IMR-90 (cell line): ENCODE measurements at regions not wholly inside any gene's neighbourhood (a gene's known extent, or its start where the extent isn't known, plus 50 kb on each side); places are given as distances from the start of the nearest gene placed in this dataset.

Source experiments
- ATAC-seq: fragments of 200-7000 bp; cut with Tn5 transposase; 2 replicates; pipeline ENCODE4 v1.9.1; 2020; ENCODE audit warnings: low read depth, mild to moderate bottlenecking, moderate library complexity
- BruUV-seq: library from RNA; stranded (reverse); fragments of 400-500 nt; replicated peaks from 2 replicates; lab custom pipeline; 2021; lab: Mats Ljungman, UMichigan
- CTCF ChIA-PET: fragments of 300-600 bp; formaldehyde crosslinking; extraction: SDS; loops from one replicate; lab custom pipeline; 2021; ENCODE audit warnings: antibody characterized with exemption; lab: Yijun Ruan, JAX
- POLR2A ChIA-PET: fragments of 300-600 bp; sonication (Branson Sonifier 250); formaldehyde crosslinking; loops from one replicate; lab custom pipeline; 2022; ENCODE audit warnings: antibody characterized with exemption; ENCODE audit not compliant: unreplicated experiment; lab: Charles Lee
- DNase-seq: peaks from one replicate; pipeline ENCODE4 v3.0.0; 2013
- H2AFZ ChIP-seq: replicated peaks from 2 replicates; pipeline ENCODE3; 2013; ENCODE audit warnings: low read length, mild to moderate bottlenecking; ENCODE audit not compliant: poor library complexity
- H2AK5ac ChIP-seq: 2 replicates; pipeline ENCODE4 v1.6.1; 2013; ENCODE audit warnings: low read depth, low read length, inconsistent platforms
- H2AK9ac ChIP-seq: replicated peaks from 2 replicates; pipeline ENCODE3; 2013; ENCODE audit warnings: mild to moderate bottlenecking, low read depth, low read length, moderate library complexity; ENCODE audit not compliant: poor library complexity
- H2BK120ac ChIP-seq: 2 replicates; pipeline ENCODE4 v1.6.1; 2013; ENCODE audit warnings: low read depth, low read length, inconsistent platforms
- H2BK15ac ChIP-seq: 3 replicates; pipeline ENCODE4 v1.6.1; 2013; ENCODE audit warnings: low read depth, low read length, inconsistent platforms
- H2BK20ac ChIP-seq: 2 replicates; pipeline ENCODE4 v1.6.1; 2013; ENCODE audit warnings: low read depth, mild to moderate bottlenecking, inconsistent platforms, low read length, moderate library complexity
- H2BK5ac ChIP-seq: 2 replicates; pipeline ENCODE4 v1.6.1; 2013; ENCODE audit warnings: mild to moderate bottlenecking, low read depth, low read length, inconsistent platforms; ENCODE audit not compliant: poor library complexity, severe bottlenecking
- H3K14ac ChIP-seq: replicated peaks from 2 replicates; pipeline ENCODE4 v1.6.1; 2013; ENCODE audit warnings: low read depth, low read length, inconsistent platforms
- H3K18ac ChIP-seq: 2 replicates; pipeline ENCODE4 v1.6.1; 2013; ENCODE audit warnings: low read depth, low read length, control low read depth
- H3K23ac ChIP-seq: 2 replicates; pipeline ENCODE4 v1.6.1; 2013; ENCODE audit warnings: low read depth, low read length, inconsistent platforms
- H3K27ac ChIP-seq: 2 replicates; pipeline ENCODE4 v1.5.1; 2013; ENCODE audit warnings: mild to moderate bottlenecking, control low read depth, low read length; ENCODE audit not compliant: insufficient read depth
- H3K27me3 ChIP-seq: 2 replicates; pipeline ENCODE4 v1.6.1; 2013; ENCODE audit warnings: low read length; ENCODE audit not compliant: control insufficient read depth, insufficient read depth
- H3K36me3 ChIP-seq: 2 replicates; pipeline ENCODE4 v1.6.1; 2013; ENCODE audit warnings: low read length, mixed read lengths; ENCODE audit not compliant: control insufficient read depth, insufficient read depth
- H3K4ac ChIP-seq: 2 replicates; pipeline ENCODE4 v1.6.1; 2013; ENCODE audit warnings: low read depth, low read length, inconsistent platforms
- H3K4me1 ChIP-seq: 2 replicates; pipeline ENCODE4 v1.6.1; 2013; ENCODE audit warnings: low read length, mixed read lengths; ENCODE audit not compliant: control insufficient read depth, insufficient read depth
- H3K4me2 ChIP-seq: 2 replicates; pipeline ENCODE4 v1.6.1; 2013; ENCODE audit warnings: low read depth, mild to moderate bottlenecking, control low read depth, low read length, moderate library complexity
- H3K4me3 ChIP-seq: 2 replicates; pipeline ENCODE4 v1.5.1; 2013; ENCODE audit warnings: low read depth, mild to moderate bottlenecking, control low read depth, low read length, moderate library complexity; ENCODE audit not compliant: insufficient read depth
- H3K56ac ChIP-seq: 2 replicates; pipeline ENCODE4 v1.6.1; 2013; ENCODE audit warnings: low read length, inconsistent platforms; ENCODE audit not compliant: insufficient read depth; ENCODE audit errors: extremely low read depth
- H3K79me1 ChIP-seq, 2 experiments: 2 replicates each; pipeline ENCODE4 v1.6.1; 2013; ENCODE audit warnings: low read length in 2 of 2, inconsistent platforms in 1 of 2, low read depth in 1 of 2
- H3K9ac ChIP-seq: 2 replicates; pipeline ENCODE4 v1.6.1; 2013; ENCODE audit warnings: low read depth, low read length, control low read depth
- H3K9me1 ChIP-seq: 2 replicates; pipeline ENCODE4 v1.6.1; 2013; ENCODE audit warnings: low read length, inconsistent platforms; ENCODE audit not compliant: insufficient read depth
- H3K9me3 ChIP-seq: 2 replicates; pipeline ENCODE4 v1.6.1; 2013; ENCODE audit warnings: low read length; ENCODE audit not compliant: control insufficient read depth, insufficient read depth
- H4K20me1 ChIP-seq: 2 replicates; pipeline ENCODE4 v1.6.1; 2013; ENCODE audit warnings: low read length, inconsistent platforms; ENCODE audit not compliant: insufficient read depth
- H4K5ac ChIP-seq: 2 replicates; pipeline ENCODE4 v1.6.1; 2013; ENCODE audit warnings: mild to moderate bottlenecking, low read depth, low read length, control low read depth
- H4K8ac ChIP-seq, 2 experiments: 2 replicates each; pipeline ENCODE4 v1.6.1; 2013; ENCODE audit warnings: low read depth in 2 of 2, low read length in 2 of 2, control low read depth in 1 of 2, inconsistent platforms in 1 of 2
- H4K91ac ChIP-seq: 2 replicates; pipeline ENCODE4 v1.6.1; 2013; ENCODE audit warnings: low read depth, low read length, inconsistent platforms; ENCODE audit not compliant: insufficient read depth
- BHLHE40 ChIP-seq: fragments of 150-350 bp; IDR thresholded peaks from 2 replicates; pipeline ENCODE4 v1.6.1; 2016; ENCODE audit warnings: mild to moderate bottlenecking, low read depth, low read length
- CHD1 ChIP-seq: IDR thresholded peaks from 2 replicates; pipeline ENCODE4 v1.6.1; 2012; ENCODE audit warnings: low read depth, low read length, improper control_type of control experiment
- FOS ChIP-seq: fragments of 150-350 bp; IDR thresholded peaks from 2 replicates; pipeline ENCODE4 v1.6.1; 2016; ENCODE audit warnings: low read depth, low read length
- MAFK ChIP-seq: IDR thresholded peaks from 2 replicates; pipeline ENCODE4 v1.6.1; 2012; ENCODE audit warnings: low read depth, low read length, improper control_type of control experiment
- MAZ ChIP-seq: IDR thresholded peaks from 2 replicates; pipeline ENCODE4 v1.6.1; 2012; ENCODE audit warnings: low read depth, mild to moderate bottlenecking, low read length, improper control_type of control experiment, moderate library complexity, borderline replicate concordance
- MXI1 ChIP-seq: IDR thresholded peaks from 2 replicates; pipeline ENCODE4 v1.6.1; 2012; ENCODE audit warnings: low read depth, mild to moderate bottlenecking, low read length, moderate library complexity, borderline replicate concordance
- POLR2A ChIP-seq: IDR thresholded peaks from 2 replicates; pipeline ENCODE4 v1.6.1; 2012; ENCODE audit warnings: mild to moderate bottlenecking, low read depth, low read length
- RAD21 ChIP-seq: IDR thresholded peaks from 2 replicates; pipeline ENCODE4 v1.6.1; 2012; ENCODE audit warnings: low read length, improper control_type of control experiment
- RCOR1 ChIP-seq: IDR thresholded peaks from 2 replicates; pipeline ENCODE4 v1.6.1; 2012; ENCODE audit warnings: mild to moderate bottlenecking, low read length, improper control_type of control experiment; ENCODE audit not compliant: insufficient replicate concordance
- USF2 ChIP-seq: fragments of 150-350 bp; IDR thresholded peaks from 2 replicates; pipeline ENCODE4 v1.6.1; 2017; ENCODE audit warnings: mild to moderate bottlenecking, antibody characterized with exemption, low read length, low read depth
- dilution Hi-C: fragments of 300-500 bp; cut with HindIII; formaldehyde crosslinking; loops from one replicate; pipeline ENCODE4 v1.14.3; 2018; ENCODE audit warnings: low sequenced_read_pairs; ENCODE audit not compliant: unreplicated experiment
- in situ Hi-C: fragments of 300-500 bp; cut with MboI; formaldehyde crosslinking; loops from 3 replicates; pipeline ENCODE4 v1.14.3; 2019; ENCODE audit warnings: low sequenced_read_pairs, inconsistent platforms, mixed read lengths
- intact Hi-C: fragments of 100-400 bp; cut with micrococcal nuclease; formaldehyde crosslinking; loops from 2 replicates; pipeline ENCODE4 v1.10.0; 2022

DNA sequence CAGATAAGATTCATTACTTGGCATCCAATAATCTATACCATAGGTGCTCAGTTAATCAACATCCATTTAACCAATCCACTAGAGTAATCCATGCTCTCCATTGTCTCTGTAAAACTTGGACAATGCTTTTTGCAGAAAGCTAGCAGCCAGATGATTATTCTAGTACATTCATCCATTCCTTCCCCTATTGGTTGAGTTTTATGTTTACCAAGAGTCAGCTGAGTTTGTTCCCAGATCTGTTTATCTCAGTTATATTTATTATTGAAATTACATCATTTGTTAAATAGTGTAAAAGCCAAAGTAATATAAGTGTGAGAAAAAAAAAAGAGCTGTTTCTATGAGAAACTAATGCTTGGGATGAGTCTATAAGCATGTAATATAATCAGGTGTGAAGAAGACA lies 63.3 kb upstream of the TMC1 start:
- Histone ChIP-seq H2BK15ac (no peak overlapping the region), H3K56ac (no peak overlapping the region), H2AFZ (no peak overlapping the region), H3K4me3 (no peak overlapping the region), H2AK5ac (no peak overlapping the region), H3K9me3 (no peaks in the 10 kb centered on the region), H3K4me1 (no peaks in the 10 kb centered on the region), H3K14ac (no peak overlapping the region), H3K9me1 (no peaks in the 10 kb centered on the region), H3K36me3 (no peaks in the 10 kb centered on the region), H3K79me1 (no peaks in the 10 kb centered on the region), H3K4ac (no peak overlapping the region), H3K27me3 (no peaks in the 10 kb centered on the region), H4K91ac (no peak overlapping the region), H3K23ac (no peak overlapping the region), H3K9ac (no peak overlapping the region), H4K8ac (no peak overlapping the region), H2BK5ac (no peak overlapping the region), H3K27ac (no peak overlapping the region), H4K5ac (no peak overlapping the region), H2BK120ac (no peak overlapping the region), H2AK9ac (no peak overlapping the region), H4K20me1 (no peaks in the 10 kb centered on the region), H2BK20ac (no peak overlapping the region), H3K4me2 (no peak overlapping the region), H3K18ac (no peak overlapping the region)
- no peak for ATAC-seq
- BruUV-seq: no TSS peak
- dilution Hi-C loops: no loop called here
- in situ Hi-C loops: no loop called here
- ChIA-PET POLR2A (no interaction called here), CTCF (interaction anchor here (0.7 kb wide), 1 partner anchor 18 kb away, joined by 3 read pairs; no protein-coding TSS in a partner anchor)
- no peak for DNase-seq
- TF ChIP-seq MAFK (no peak), BHLHE40 (no peak), POLR2A (no peak), FOS (no peak), MXI1 (no peak), USF2 (no peak), CHD1 (no peak), RCOR1 (no peak), MAZ (no peak), RAD21 (no peak)
- intact Hi-C loops: no loop called here
